ENCODE measurements at regions not wholly inside any gene's neighbourhood (a gene's known extent, or its start where the extent isn't known, plus 50 kb on each side); places are given as distances from the start of the nearest gene placed in this dataset.

GRCh38 chr7:10121631-10122030 is 852.0 kb upstream of the PHF14 start:
- no peak overlapping the region for H3K9ac ChIP-seq (ENCODE audit: low read length)
- no peak overlapping the region for H2AFZ ChIP-seq (ENCODE audit: low read length)
- no peaks in the 10 kb centered on the region for H4K20me1 ChIP-seq (ENCODE audit: insufficient read depth, low read depth, low read length)
- H3K36me3 ChIP-seq (ENCODE audit: insufficient read depth, low read length): no peaks in the 10 kb centered on the region
- H3K4me2 ChIP-seq (ENCODE audit: low read depth, low read length, poor library complexity, severe bottlenecking): no peak overlapping the region
- no peaks in the 10 kb centered on the region; the same call in 1 of the 2 replicates for H3K9me3 ChIP-seq (ENCODE audit: low read length)
- H3K9me2 ChIP-seq (replicated peaks; ENCODE audit: insufficient read depth, low read length): 0 out of 2 replicates have a peak, but pooled peaks cover 4% of the 10 kb centered on the region
- no peak overlapping the region for H3K4me3 ChIP-seq (ENCODE audit: low read length)
- no peaks in the 10 kb centered on the region for H3K27me3 ChIP-seq (ENCODE audit: low read length)
- DNase-seq: no peak
- no peaks in the 10 kb centered on the region for H3K79me2 ChIP-seq (ENCODE audit: low read length)
- no peak overlapping the region for H3K27ac ChIP-seq (ENCODE audit: low read length)
- no peaks in the 10 kb centered on the region for H3K4me1 ChIP-seq (ENCODE audit: low read length)

GRCh38 chr7:10122551-10123100 is 851.0 kb upstream of the PHF14 start:
- no peak overlapping the region for H3K4me2 ChIP-seq (ENCODE audit: low read depth, low read length, poor library complexity, severe bottlenecking)
- H3K4me1 ChIP-seq (ENCODE audit: low read length): no peaks in the 10 kb centered on the region
- 0 out of 2 replicates have a peak, but pooled peaks cover 4% of the 10 kb centered on the region for H3K9me2 ChIP-seq (replicated peaks; ENCODE audit: insufficient read depth, low read length)
- no peaks in the 10 kb centered on the region for H3K27me3 ChIP-seq (ENCODE audit: low read length)
- no peak overlapping the region for H3K27ac ChIP-seq (ENCODE audit: low read length)
- no peaks in the 10 kb centered on the region for H3K36me3 ChIP-seq (ENCODE audit: insufficient read depth, low read length)
- peak; percentile 39 for DNase-seq
- H3K4me3 ChIP-seq (ENCODE audit: low read length): no peak overlapping the region
- H4K20me1 ChIP-seq (ENCODE audit: insufficient read depth, low read depth, low read length): no peaks in the 10 kb centered on the region
- H3K9me3 ChIP-seq (ENCODE audit: low read length): no peaks in the 10 kb centered on the region
- no peaks in the 10 kb centered on the region for H3K79me2 ChIP-seq (ENCODE audit: low read length)
- no peak overlapping the region for H3K9ac ChIP-seq (ENCODE audit: low read length)
- H2AFZ ChIP-seq (ENCODE audit: low read length): no peak overlapping the region

- no peaks in the 10 kb centered on the region for H3K9me2 ChIP-seq (replicated peaks; ENCODE audit: insufficient read depth, low read length)
- no peaks in the 10 kb centered on the region for H3K79me2 ChIP-seq (ENCODE audit: low read length)
- H3K4me2 ChIP-seq (ENCODE audit: low read depth, low read length, poor library complexity, severe bottlenecking): no peak overlapping the region
- H3K9ac ChIP-seq (ENCODE audit: low read length): no peak overlapping the region
- no peak overlapping the region for H2AFZ ChIP-seq (ENCODE audit: low read length)
- no peaks in the 10 kb centered on the region for H3K4me1 ChIP-seq (ENCODE audit: low read length)
- no peaks in the 10 kb centered on the region for H3K9me3 ChIP-seq (ENCODE audit: low read length)
- H3K27ac ChIP-seq (ENCODE audit: low read length): no peak overlapping the region
- no peaks in the 10 kb centered on the region for H3K36me3 ChIP-seq (ENCODE audit: insufficient read depth, low read length)
- no peak overlapping the region for H3K4me3 ChIP-seq (ENCODE audit: low read length)
- H3K27me3 ChIP-seq (ENCODE audit: low read length): no peaks in the 10 kb centered on the region
- H4K20me1 ChIP-seq (ENCODE audit: insufficient read depth, low read depth, low read length): no peaks in the 10 kb centered on the region
- peak; percentile 48 for DNase-seq
These were observed 844.9 kb upstream of the PHF14 start for GRCh38 chr7:10128748-10129147.

GRCh38 chr7:10138087-10138854 is 835.4 kb upstream of the PHF14 start:
- H2AFZ ChIP-seq (ENCODE audit: low read length): no peak overlapping the region
- H3K79me2 ChIP-seq (ENCODE audit: low read length): no peaks in the 10 kb centered on the region
- H4K20me1 ChIP-seq (ENCODE audit: insufficient read depth, low read depth, low read length): no peaks in the 10 kb centered on the region
- no peaks in the 10 kb centered on the region for H3K9me2 ChIP-seq (replicated peaks; ENCODE audit: insufficient read depth, low read length)
- no peaks in the 10 kb centered on the region for H3K9me3 ChIP-seq (ENCODE audit: low read length)
- no peaks in the 10 kb centered on the region for H3K4me1 ChIP-seq (ENCODE audit: low read length)
- H3K9ac ChIP-seq (ENCODE audit: low read length): no peak overlapping the region
- H3K4me2 ChIP-seq (ENCODE audit: low read depth, low read length, poor library complexity, severe bottlenecking): no peak overlapping the region
- no peak for DNase-seq
- no peak overlapping the region for H3K27ac ChIP-seq (ENCODE audit: low read length)
- no peaks in the 10 kb centered on the region for H3K27me3 ChIP-seq (ENCODE audit: low read length)
- H3K4me3 ChIP-seq (ENCODE audit: low read length): no peak overlapping the region
- H3K36me3 ChIP-seq (ENCODE audit: insufficient read depth, low read length): no peaks in the 10 kb centered on the region

GRCh38 chr7:10146271-10146670 is 827.4 kb upstream of the PHF14 start:
- no peaks in the 10 kb centered on the region for H3K79me2 ChIP-seq (ENCODE audit: low read length)
- no peaks in the 10 kb centered on the region; the same call in 1 of the 2 replicates for H3K9me3 ChIP-seq (ENCODE audit: low read length)
- H2AFZ ChIP-seq (ENCODE audit: low read length): no peak overlapping the region
- no peak for DNase-seq
- H3K27me3 ChIP-seq (ENCODE audit: low read length): no peaks in the 10 kb centered on the region
- no peaks in the 10 kb centered on the region for H3K4me1 ChIP-seq (ENCODE audit: low read length)
- H4K20me1 ChIP-seq (ENCODE audit: insufficient read depth, low read depth, low read length): no peaks in the 10 kb centered on the region
- H3K4me3 ChIP-seq (ENCODE audit: low read length): no peak overlapping the region
- no peak overlapping the region for H3K9ac ChIP-seq (ENCODE audit: low read length)
- no peak overlapping the region for H3K4me2 ChIP-seq (ENCODE audit: low read depth, low read length, poor library complexity, severe bottlenecking)
- no peaks in the 10 kb centered on the region for H3K9me2 ChIP-seq (replicated peaks; ENCODE audit: insufficient read depth, low read length)
- no peaks in the 10 kb centered on the region for H3K36me3 ChIP-seq (ENCODE audit: insufficient read depth, low read length)
- H3K27ac ChIP-seq (ENCODE audit: low read length): no peak overlapping the region

GRCh38 chr7:10156972-10157371 is 816.7 kb upstream of the PHF14 start:
- H3K9me3 ChIP-seq (ENCODE audit: low read length): no peaks in the 10 kb centered on the region
- no peak overlapping the region for H3K27ac ChIP-seq (ENCODE audit: low read length)
- H2AFZ ChIP-seq (ENCODE audit: low read length): no peak overlapping the region
- no peaks in the 10 kb centered on the region for H3K79me2 ChIP-seq (ENCODE audit: low read length)
- H3K9ac ChIP-seq (ENCODE audit: low read length): no peak overlapping the region
- H3K4me1 ChIP-seq (ENCODE audit: low read length): no peaks in the 10 kb centered on the region
- H3K4me2 ChIP-seq (ENCODE audit: low read depth, low read length, poor library complexity, severe bottlenecking): no peak overlapping the region
- no peaks in the 10 kb centered on the region for H4K20me1 ChIP-seq (ENCODE audit: insufficient read depth, low read depth, low read length)
- no peak overlapping the region for H3K4me3 ChIP-seq (ENCODE audit: low read length)
- H3K27me3 ChIP-seq (ENCODE audit: low read length): no peaks in the 10 kb centered on the region
- H3K36me3 ChIP-seq (ENCODE audit: insufficient read depth, low read length): no peaks in the 10 kb centered on the region
- DNase-seq: no peak
- H3K9me2 ChIP-seq (replicated peaks; ENCODE audit: insufficient read depth, low read length): no peaks in the 10 kb centered on the region

- Histone ChIP-seq H3K27ac (ENCODE audit: low read length) (no peak overlapping the region), H3K79me2 (ENCODE audit: low read length) (no peaks in the 10 kb centered on the region), H3K9ac (ENCODE audit: low read length) (no peak overlapping the region), H3K4me1 (ENCODE audit: low read length) (no peaks in the 10 kb centered on the region), H3K4me2 (ENCODE audit: low read depth, low read length, poor library complexity, severe bottlenecking) (no peak overlapping the region), H2AFZ (ENCODE audit: low read length) (no peak overlapping the region), H4K20me1 (ENCODE audit: insufficient read depth, low read depth, low read length) (no peaks in the 10 kb centered on the region), H3K27me3 (ENCODE audit: low read length) (no peaks in the 10 kb centered on the region), H3K36me3 (ENCODE audit: insufficient read depth, low read length) (no peaks in the 10 kb centered on the region), H3K9me2 (replicated peaks; ENCODE audit: insufficient read depth, low read length) (no peaks in the 10 kb centered on the region), H3K4me3 (ENCODE audit: low read length) (no peak overlapping the region), H3K9me3 (ENCODE audit: low read length) (no peaks in the 10 kb centered on the region; the same call in 1 of the 2 replicates)
- DNase-seq: no peak
These were observed 791.7 kb upstream of the PHF14 start for GRCh38 chr7:10181996-10182395.

- peaks cover 9% of the 10 kb centered on the region; the same call in 1 of the 2 replicates for H3K9me3 ChIP-seq (ENCODE audit: low read length)
- DNase-seq: no peak
These were observed 781.6 kb upstream of the PHF14 start for GRCh38 chr7:10192074-10192473.

More at GRCh38 chr7:10192074-10192473, 781.6 kb upstream of the PHF14 start:
- H3K9me2 ChIP-seq (replicated peaks; ENCODE audit: insufficient read depth, low read length): no peaks in the 10 kb centered on the region
- no peaks in the 10 kb centered on the region for H3K36me3 ChIP-seq (ENCODE audit: insufficient read depth, low read length)
- H3K9ac ChIP-seq (ENCODE audit: low read length): no peak overlapping the region
- no peak overlapping the region for H3K4me2 ChIP-seq (ENCODE audit: low read depth, low read length, poor library complexity, severe bottlenecking)
- H2AFZ ChIP-seq (ENCODE audit: low read length): no peak overlapping the region
- no peak overlapping the region for H3K4me3 ChIP-seq (ENCODE audit: low read length)
- no peak overlapping the region for H3K27ac ChIP-seq (ENCODE audit: low read length)
- H3K27me3 ChIP-seq (ENCODE audit: low read length): no peaks in the 10 kb centered on the region
- H3K79me2 ChIP-seq (ENCODE audit: low read length): no peaks in the 10 kb centered on the region
- H4K20me1 ChIP-seq (ENCODE audit: insufficient read depth, low read depth, low read length): no peaks in the 10 kb centered on the region
- no peaks in the 10 kb centered on the region for H3K4me1 ChIP-seq (ENCODE audit: low read length)

Data from Karpas-422 (cell line).